GM23338 (cell line): ENCODE measurements at regions not wholly inside any gene's neighbourhood (a gene's known extent, or its start where the extent isn't known, plus 50 kb on each side); places are given as distances from the start of the nearest gene placed in this dataset.

Source experiments
- ATAC-seq: fragments of 200-7000 bp; cut with Tn5 transposase; 3 replicates; pipeline ENCODE4 v1.9.1; 2020
- DNase-seq: peaks from one replicate; pipeline ENCODE4 v3.0.0-alpha.2; 2015; ENCODE audit warnings: low spot score
- H2AFZ ChIP-seq: fragments of 200-600 bp; sonication (generic); 2 replicates; pipeline ENCODE4 v1.8.0; 2016; ENCODE audit warnings: antibody characterized with exemption, mild to moderate bottlenecking, moderate library complexity
- H3F3A ChIP-seq: fragments of 200-600 bp; sonication (generic); replicated peaks from 2 replicates; pipeline ENCODE4 v1.8.0; 2017; ENCODE audit warnings: antibody characterized with exemption, mixed run types, low read depth
- H3K27ac ChIP-seq: fragments of 200-600 bp; sonication (generic); 2 replicates; pipeline ENCODE4 v1.6.1; 2016; ENCODE audit warnings: low read depth
- H3K27me3 ChIP-seq: fragments of 200-600 bp; sonication (generic); 2 replicates; pipeline ENCODE4 v1.8.0; 2016; ENCODE audit warnings: mild to moderate bottlenecking, mixed run types, moderate library complexity; ENCODE audit not compliant: insufficient read depth
- H3K36me3 ChIP-seq: fragments of 200-600 bp; sonication (generic); 2 replicates; pipeline ENCODE4 v1.8.0; 2016; ENCODE audit warnings: mild to moderate bottlenecking; ENCODE audit not compliant: insufficient read depth
- H3K4me1 ChIP-seq: fragments of 200-600 bp; sonication (generic); 2 replicates; pipeline ENCODE4 v1.8.0; 2016; ENCODE audit warnings: mild to moderate bottlenecking, moderate library complexity; ENCODE audit not compliant: insufficient read depth
- H3K4me2 ChIP-seq: fragments of 200-600 bp; sonication (generic); 2 replicates; pipeline ENCODE4 v1.7.1; 2017; ENCODE audit warnings: mixed run types
- H3K4me3 ChIP-seq: fragments of 200-600 bp; sonication (generic); 2 replicates; pipeline ENCODE4 v1.6.1; 2016; ENCODE audit warnings: mixed run types
- H3K79me2 ChIP-seq: fragments of 200-600 bp; sonication (generic); replicated peaks from 2 replicates; pipeline ENCODE4 v1.8.0; 2017; ENCODE audit warnings: mild to moderate bottlenecking; ENCODE audit not compliant: insufficient read depth
- H3K9me2 ChIP-seq: fragments of 200-600 bp; sonication (generic); 2 replicates; pipeline ENCODE4 v1.8.0; 2017; ENCODE audit not compliant: insufficient read depth
- H4K20me1 ChIP-seq: fragments of 200-600 bp; sonication (generic); replicated peaks from 2 replicates; pipeline ENCODE4 v1.8.0; 2017; ENCODE audit warnings: mild to moderate bottlenecking; ENCODE audit not compliant: insufficient read depth
- H3K27ac Mint-ChIP-seq: 2 replicates; pipeline ENCODE4 v1.8.0; 2020; ENCODE audit warnings: inconsistent platforms, mild to moderate bottlenecking, moderate library complexity, mixed read lengths
- H3K27me3 Mint-ChIP-seq: 3 replicates; pipeline ENCODE4 v1.8.0; 2022; ENCODE audit warnings: low read depth, mild to moderate bottlenecking, moderate library complexity, mixed read lengths, inconsistent platforms; ENCODE audit not compliant: insufficient read depth, poor library complexity
- H3K36me3 Mint-ChIP-seq: 3 replicates; pipeline ENCODE4 v1.8.0; 2021; ENCODE audit warnings: low read depth, mild to moderate bottlenecking, inconsistent platforms, moderate library complexity, mixed read lengths
- H3K4me1 Mint-ChIP-seq: 3 replicates; pipeline ENCODE4 v1.8.0; 2020; ENCODE audit warnings: mild to moderate bottlenecking, inconsistent platforms, mixed read lengths
- H3K4me3 Mint-ChIP-seq: 3 replicates; pipeline ENCODE4 v1.8.0; 2021; ENCODE audit warnings: moderate library complexity, mild to moderate bottlenecking, inconsistent platforms, mixed read lengths
- H3K9me3 Mint-ChIP-seq: 3 replicates; pipeline ENCODE4 v1.8.0; 2020; ENCODE audit warnings: moderate library complexity, mild to moderate bottlenecking, inconsistent platforms, mixed read lengths
- EZH2 ChIP-seq: fragments of 200-600 bp; sonication (generic); IDR thresholded peaks from one replicate; pipeline ENCODE4 v1.8.0; 2017; ENCODE audit warnings: antibody characterized with exemption, mild to moderate bottlenecking, low read depth; ENCODE audit not compliant: unreplicated experiment
- EZH2phosphoT487 ChIP-seq: fragments of 200-600 bp; sonication (generic); IDR thresholded peaks from one replicate; pipeline ENCODE4 v1.8.1; 2018; ENCODE audit warnings: antibody characterized with exemption; ENCODE audit not compliant: unreplicated experiment
- JUNB ChIP-seq: IDR thresholded peaks from one replicate; pipeline ENCODE4 v1.6.1; 2016; ENCODE audit warnings: antibody characterized with exemption; ENCODE audit not compliant: unreplicated experiment
- NANOG ChIP-seq: IDR thresholded peaks from 2 replicates; pipeline ENCODE4 v1.6.1; 2016; ENCODE audit warnings: antibody characterized with exemption, borderline replicate concordance
- STAT1 ChIP-seq: IDR thresholded peaks from one replicate; pipeline ENCODE4 v1.6.1; 2016; ENCODE audit warnings: antibody characterized with exemption; ENCODE audit not compliant: unreplicated experiment
- ZNF114 ChIP-seq: fragments of 250-450 bp; sonication (Bioruptor Pico); IDR thresholded peaks from 2 replicates; pipeline ENCODE4 v1.5.0; 2020; ENCODE audit warnings: mild to moderate bottlenecking, moderate library complexity
- TF ChIP-seq, protein P1 (sequence below): IDR thresholded peaks from 2 replicates; pipeline ENCODE4 v1.6.1; 2016; ENCODE audit warnings: antibody characterized with exemption
- TF ChIP-seq, protein P2 (sequence below): IDR thresholded peaks from one replicate; pipeline ENCODE4 v1.6.1; 2018; ENCODE audit warnings: antibody characterized with exemption; ENCODE audit not compliant: unreplicated experiment
- TF ChIP-seq, protein P3 (sequence below): fragments of 250-450 bp; sonication (Bioruptor Pico); IDR thresholded peaks from 2 replicates; pipeline ENCODE4 v1.5.0; 2020; ENCODE audit warnings: mild to moderate bottlenecking, moderate library complexity

DNA sequence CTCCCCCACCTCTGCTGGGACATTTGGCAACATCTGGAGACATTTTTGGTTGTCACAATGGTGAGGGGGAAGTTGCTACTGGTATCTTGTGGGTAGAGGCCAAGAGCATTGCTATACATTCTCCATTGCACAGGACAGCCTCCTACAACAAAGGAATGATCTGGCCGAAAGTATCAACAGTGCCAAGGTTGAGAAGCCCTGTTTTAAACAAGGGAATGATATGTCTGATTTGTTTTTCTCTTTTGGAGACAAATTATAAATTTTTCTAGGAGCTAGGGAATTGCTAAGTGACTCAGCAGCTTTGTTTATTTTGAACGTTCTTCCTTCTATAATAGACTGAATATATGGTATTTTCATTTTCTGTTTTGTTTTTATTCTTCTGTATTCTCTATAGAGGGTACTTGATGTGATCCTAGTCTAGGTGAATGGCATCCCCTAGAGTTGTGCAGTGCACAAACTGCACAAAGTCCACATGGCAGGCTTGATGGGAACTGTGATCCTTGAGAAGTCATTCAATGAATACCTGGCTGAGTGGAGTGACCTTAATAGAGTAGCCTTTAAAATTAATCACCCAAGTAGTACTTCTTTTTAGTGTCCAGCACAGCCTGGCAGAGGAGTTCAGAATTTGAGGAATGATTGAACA, 288.6 kb upstream of the USP24 start (continued):
- TF ChIP-seq, protein P1, sequence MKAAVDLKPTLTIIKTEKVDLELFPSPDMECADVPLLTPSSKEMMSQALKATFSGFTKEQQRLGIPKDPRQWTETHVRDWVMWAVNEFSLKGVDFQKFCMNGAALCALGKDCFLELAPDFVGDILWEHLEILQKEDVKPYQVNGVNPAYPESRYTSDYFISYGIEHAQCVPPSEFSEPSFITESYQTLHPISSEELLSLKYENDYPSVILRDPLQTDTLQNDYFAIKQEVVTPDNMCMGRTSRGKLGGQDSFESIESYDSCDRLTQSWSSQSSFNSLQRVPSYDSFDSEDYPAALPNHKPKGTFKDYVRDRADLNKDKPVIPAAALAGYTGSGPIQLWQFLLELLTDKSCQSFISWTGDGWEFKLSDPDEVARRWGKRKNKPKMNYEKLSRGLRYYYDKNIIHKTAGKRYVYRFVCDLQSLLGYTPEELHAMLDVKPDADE: no peak
- TF ChIP-seq STAT1 (no peak), JUNB (no peak), EZH2 (no peak), ZNF114 (no peak), NANOG (no peak)
- TF ChIP-seq, protein P2, sequence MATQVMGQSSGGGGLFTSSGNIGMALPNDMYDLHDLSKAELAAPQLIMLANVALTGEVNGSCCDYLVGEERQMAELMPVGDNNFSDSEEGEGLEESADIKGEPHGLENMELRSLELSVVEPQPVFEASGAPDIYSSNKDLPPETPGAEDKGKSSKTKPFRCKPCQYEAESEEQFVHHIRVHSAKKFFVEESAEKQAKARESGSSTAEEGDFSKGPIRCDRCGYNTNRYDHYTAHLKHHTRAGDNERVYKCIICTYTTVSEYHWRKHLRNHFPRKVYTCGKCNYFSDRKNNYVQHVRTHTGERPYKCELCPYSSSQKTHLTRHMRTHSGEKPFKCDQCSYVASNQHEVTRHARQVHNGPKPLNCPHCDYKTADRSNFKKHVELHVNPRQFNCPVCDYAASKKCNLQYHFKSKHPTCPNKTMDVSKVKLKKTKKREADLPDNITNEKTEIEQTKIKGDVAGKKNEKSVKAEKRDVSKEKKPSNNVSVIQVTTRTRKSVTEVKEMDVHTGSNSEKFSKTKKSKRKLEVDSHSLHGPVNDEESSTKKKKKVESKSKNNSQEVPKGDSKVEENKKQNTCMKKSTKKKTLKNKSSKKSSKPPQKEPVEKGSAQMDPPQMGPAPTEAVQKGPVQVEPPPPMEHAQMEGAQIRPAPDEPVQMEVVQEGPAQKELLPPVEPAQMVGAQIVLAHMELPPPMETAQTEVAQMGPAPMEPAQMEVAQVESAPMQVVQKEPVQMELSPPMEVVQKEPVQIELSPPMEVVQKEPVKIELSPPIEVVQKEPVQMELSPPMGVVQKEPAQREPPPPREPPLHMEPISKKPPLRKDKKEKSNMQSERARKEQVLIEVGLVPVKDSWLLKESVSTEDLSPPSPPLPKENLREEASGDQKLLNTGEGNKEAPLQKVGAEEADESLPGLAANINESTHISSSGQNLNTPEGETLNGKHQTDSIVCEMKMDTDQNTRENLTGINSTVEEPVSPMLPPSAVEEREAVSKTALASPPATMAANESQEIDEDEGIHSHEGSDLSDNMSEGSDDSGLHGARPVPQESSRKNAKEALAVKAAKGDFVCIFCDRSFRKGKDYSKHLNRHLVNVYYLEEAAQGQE: no peak

DNA sequence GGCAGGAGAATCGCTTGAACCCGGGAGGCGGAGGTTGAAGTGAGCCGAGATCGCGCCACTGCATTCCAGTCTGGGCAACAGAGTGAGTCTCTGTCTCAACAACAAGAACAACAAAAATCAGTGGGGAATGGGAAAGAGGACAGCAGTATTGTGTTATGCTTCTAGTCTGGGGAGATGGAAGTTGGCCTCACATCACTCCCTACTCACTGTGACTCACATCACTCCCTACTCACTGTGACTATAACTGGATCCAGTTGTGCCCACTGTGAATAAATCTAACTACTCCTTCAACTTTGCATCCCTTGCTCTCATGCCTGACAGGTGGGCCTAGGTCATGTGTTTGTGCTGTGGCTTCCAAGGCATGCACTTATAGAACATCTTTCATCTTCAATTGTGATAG, 285.4 kb upstream of the USP24 start:
- Mint-ChIP-seq H3K27me3 (peaks cover 2% of the 10 kb centered on the region), H3K4me1 (no peaks in the 10 kb centered on the region), H3K4me3 (no peak overlapping the region), H3K9me3 (no peaks in the 10 kb centered on the region), H3K36me3 (no peaks in the 10 kb centered on the region), H3K27ac (no peak overlapping the region)
- TF ChIP-seq EZH2phosphoT487 (no peak), STAT1 (no peak), EZH2 (no peak)
- Histone ChIP-seq H3F3A (no peaks in the 10 kb centered on the region), H2AFZ (no peak overlapping the region), H4K20me1 (no peaks in the 10 kb centered on the region), H3K27me3 (no peaks in the 10 kb centered on the region), H3K27ac (no peak overlapping the region), H3K4me1 (no peaks in the 10 kb centered on the region), H3K36me3 (no peaks in the 10 kb centered on the region), H3K4me2 (no peak overlapping the region), H3K4me3 (no peak overlapping the region), H3K79me2 (no peaks in the 10 kb centered on the region), H3K9me2 (no peaks in the 10 kb centered on the region)
- DNase-seq (no peak), ATAC-seq (no peak)

DNA sequence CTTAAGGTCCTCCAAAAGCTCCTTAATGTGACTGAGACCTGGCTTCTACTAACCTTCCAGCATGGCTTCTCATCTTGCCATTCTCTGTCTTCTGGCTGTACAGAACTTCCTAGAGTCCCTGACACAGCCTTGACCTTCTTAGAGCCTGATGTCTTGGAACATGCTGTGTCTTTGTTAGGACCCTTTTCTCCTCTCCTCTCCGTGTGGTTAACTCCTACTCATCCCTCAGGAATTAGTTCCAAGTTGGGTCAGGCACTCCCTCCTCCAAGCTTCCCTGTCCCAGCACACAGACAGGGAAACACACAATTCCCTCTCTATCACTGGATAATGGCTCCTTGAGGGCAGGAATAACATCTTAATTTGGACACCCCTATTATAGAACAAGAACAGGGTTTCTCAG, 275.4 kb upstream of the USP24 start:
- no peak overlapping the region for H2AFZ ChIP-seq
- H3K4me2 ChIP-seq: no peak overlapping the region
- Mint-ChIP-seq H3K27ac (no peak overlapping the region), H3K4me1 (no peaks in the 10 kb centered on the region), H3K27me3 (no peaks in the 10 kb centered on the region), H3K9me3 (no peaks in the 10 kb centered on the region; the same call in 2 of the 3 replicates), H3K4me3 (no peak overlapping the region), H3K36me3 (no peaks in the 10 kb centered on the region)
- ATAC-seq: no peak
- H3K4me1 ChIP-seq: no peaks in the 10 kb centered on the region
- H3K79me2 ChIP-seq: no peaks in the 10 kb centered on the region
- no peaks in the 10 kb centered on the region for H3F3A ChIP-seq
- H3K36me3 ChIP-seq: no peaks in the 10 kb centered on the region
- no peak overlapping the region for H3K4me3 ChIP-seq
- no peaks in the 10 kb centered on the region for H3K27me3 ChIP-seq
- no peaks in the 10 kb centered on the region for H4K20me1 ChIP-seq
- no peak for DNase-seq
- H3K9me2 ChIP-seq: no peaks in the 10 kb centered on the region
- H3K27ac ChIP-seq: no peak overlapping the region
- TF ChIP-seq, protein P3, sequence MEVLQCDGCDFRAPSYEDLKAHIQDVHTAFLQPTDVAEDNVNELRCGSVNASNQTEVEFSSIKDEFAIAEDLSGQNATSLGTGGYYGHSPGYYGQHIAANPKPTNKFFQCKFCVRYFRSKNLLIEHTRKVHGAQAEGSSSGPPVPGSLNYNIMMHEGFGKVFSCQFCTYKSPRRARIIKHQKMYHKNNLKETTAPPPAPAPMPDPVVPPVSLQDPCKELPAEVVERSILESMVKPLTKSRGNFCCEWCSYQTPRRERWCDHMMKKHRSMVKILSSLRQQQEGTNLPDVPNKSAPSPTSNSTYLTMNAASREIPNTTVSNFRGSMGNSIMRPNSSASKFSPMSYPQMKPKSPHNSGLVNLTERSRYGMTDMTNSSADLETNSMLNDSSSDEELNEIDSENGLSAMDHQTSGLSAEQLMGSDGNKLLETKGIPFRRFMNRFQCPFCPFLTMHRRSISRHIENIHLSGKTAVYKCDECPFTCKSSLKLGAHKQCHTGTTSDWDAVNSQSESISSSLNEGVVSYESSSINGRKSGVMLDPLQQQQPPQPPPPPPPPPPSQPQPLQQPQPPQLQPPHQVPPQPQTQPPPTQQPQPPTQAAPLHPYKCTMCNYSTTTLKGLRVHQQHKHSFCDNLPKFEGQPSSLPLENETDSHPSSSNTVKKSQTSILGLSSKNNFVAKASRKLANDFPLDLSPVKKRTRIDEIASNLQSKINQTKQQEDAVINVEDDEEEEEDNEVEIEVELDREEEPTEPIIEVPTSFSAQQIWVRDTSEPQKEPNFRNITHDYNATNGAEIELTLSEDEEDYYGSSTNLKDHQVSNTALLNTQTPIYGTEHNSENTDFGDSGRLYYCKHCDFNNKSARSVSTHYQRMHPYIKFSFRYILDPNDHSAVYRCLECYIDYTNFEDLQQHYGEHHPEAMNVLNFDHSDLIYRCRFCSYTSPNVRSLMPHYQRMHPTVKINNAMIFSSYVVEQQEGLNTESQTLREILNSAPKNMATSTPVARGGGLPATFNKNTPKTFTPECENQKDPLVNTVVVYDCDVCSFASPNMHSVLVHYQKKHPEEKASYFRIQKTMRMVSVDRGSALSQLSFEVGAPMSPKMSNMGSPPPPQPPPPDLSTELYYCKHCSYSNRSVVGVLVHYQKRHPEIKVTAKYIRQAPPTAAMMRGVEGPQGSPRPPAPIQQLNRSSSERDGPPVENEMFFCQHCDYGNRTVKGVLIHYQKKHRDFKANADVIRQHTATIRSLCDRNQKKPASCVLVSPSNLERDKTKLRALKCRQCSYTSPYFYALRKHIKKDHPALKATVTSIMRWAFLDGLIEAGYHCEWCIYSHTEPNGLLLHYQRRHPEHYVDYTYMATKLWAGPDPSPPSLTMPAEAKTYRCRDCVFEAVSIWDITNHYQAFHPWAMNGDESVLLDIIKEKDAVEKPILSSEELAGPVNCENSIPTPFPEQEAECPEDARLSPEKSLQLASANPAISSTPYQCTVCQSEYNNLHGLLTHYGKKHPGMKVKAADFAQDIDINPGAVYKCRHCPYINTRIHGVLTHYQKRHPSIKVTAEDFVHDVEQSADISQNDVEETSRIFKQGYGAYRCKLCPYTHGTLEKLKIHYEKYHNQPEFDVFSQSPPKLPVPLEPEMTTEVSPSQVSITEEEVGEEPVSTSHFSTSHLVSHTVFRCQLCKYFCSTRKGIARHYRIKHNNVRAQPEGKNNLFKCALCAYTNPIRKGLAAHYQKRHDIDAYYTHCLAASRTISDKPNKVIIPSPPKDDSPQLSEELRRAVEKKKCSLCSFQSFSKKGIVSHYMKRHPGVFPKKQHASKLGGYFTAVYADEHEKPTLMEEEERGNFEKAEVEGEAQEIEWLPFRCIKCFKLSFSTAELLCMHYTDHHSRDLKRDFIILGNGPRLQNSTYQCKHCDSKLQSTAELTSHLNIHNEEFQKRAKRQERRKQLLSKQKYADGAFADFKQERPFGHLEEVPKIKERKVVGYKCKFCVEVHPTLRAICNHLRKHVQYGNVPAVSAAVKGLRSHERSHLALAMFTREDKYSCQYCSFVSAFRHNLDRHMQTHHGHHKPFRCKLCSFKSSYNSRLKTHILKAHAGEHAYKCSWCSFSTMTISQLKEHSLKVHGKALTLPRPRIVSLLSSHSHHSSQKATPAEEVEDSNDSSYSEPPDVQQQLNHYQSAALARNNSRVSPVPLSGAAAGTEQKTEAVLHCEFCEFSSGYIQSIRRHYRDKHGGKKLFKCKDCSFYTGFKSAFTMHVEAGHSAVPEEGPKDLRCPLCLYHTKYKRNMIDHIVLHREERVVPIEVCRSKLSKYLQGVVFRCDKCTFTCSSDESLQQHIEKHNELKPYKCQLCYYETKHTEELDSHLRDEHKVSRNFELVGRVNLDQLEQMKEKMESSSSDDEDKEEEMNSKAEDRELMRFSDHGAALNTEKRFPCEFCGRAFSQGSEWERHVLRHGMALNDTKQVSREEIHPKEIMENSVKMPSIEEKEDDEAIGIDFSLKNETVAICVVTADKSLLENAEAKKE (CRISPR knock-in tag): no peak
- TF ChIP-seq JUNB (no peak), NANOG (no peak), ZNF114 (no peak)
